Aorta (tissue), 5 donors: ENCODE measurements at regions not wholly inside any gene's neighbourhood (a gene's known extent, or its start where the extent isn't known, plus 50 kb on each side); places are given as distances from the start of the nearest gene placed in this dataset.
"Not testable (repeated sequence)": the region's sequence is repeated elsewhere in the genome, so short reads cannot be mapped to it uniquely, and the experiment has no call there.

Source experiments
- ATAC-seq: fragments of 200-7000 bp; cut with Tn5 transposase; one replicate; pipeline ENCODE4 v1.9.1; 2022; ENCODE audit warnings: moderate library complexity; ENCODE audit not compliant: low FRiP score
- DNase-seq, 2 donors: peaks; one replicate each; pipeline ENCODE4 v3.0.0-alpha.2; 2020
- H3K27ac ChIP-seq, 2 donors: one replicate each; pipeline ENCODE4 v1.5.1; 2013; ENCODE audit warnings: low read length in 2 of 2, mild to moderate bottlenecking in 2 of 2, moderate library complexity in 2 of 2, control low read depth in 1 of 2, inconsistent platforms in 1 of 2, low read depth in 1 of 2
- H3K27me3 ChIP-seq, 2 donors: one replicate each; pipeline ENCODE4 v1.6.1; 2013; ENCODE audit warnings: control low read depth in 1 of 2, low read length in 1 of 2, mild to moderate bottlenecking in 1 of 2, moderate library complexity in 1 of 2; ENCODE audit not compliant: insufficient read depth in 2 of 2, control insufficient read depth in 1 of 2
- H3K36me3 ChIP-seq, 2 donors: one replicate each; pipeline ENCODE4 v1.6.1; 2013; ENCODE audit warnings: control low read depth in 1 of 2, low read length in 1 of 2, mild to moderate bottlenecking in 1 of 2; ENCODE audit not compliant: insufficient read depth in 2 of 2, control insufficient read depth in 1 of 2
- H3K4me1 ChIP-seq, 2 donors: one replicate each; pipeline ENCODE4 v1.6.1; 2013; ENCODE audit warnings: low read length in 2 of 2, control low read depth in 1 of 2, mild to moderate bottlenecking in 1 of 2, moderate library complexity in 1 of 2; ENCODE audit not compliant: insufficient read depth in 2 of 2, control insufficient read depth in 1 of 2
- H3K4me3 ChIP-seq, 2 donors: one replicate each; pipeline ENCODE4 v1.5.1; 2013; ENCODE audit warnings: low read length in 2 of 2, control low read depth in 1 of 2, mild to moderate bottlenecking in 1 of 2
- H3K9me3 ChIP-seq: one replicate; pipeline ENCODE4 v1.6.1; 2013; ENCODE audit warnings: mild to moderate bottlenecking, low read length; ENCODE audit not compliant: control insufficient read depth
- WGBS, 2 donors: extraction: QIAGEN DNeasy Blood & Tissue Kit; methylation state at CpG; one replicate each; pipeline ENCODE4 v1.1.7; 2013; 5-methylcytosine and 5-hydroxymethylcytosine counted together
- intact Hi-C, 2 donors: fragments of 100-400 bp; cut with DNase I; formaldehyde crosslinking; loops; one replicate each; pipeline versions ENCODE4 v1.14.2 to v1.15.0; 2022
- donor health status: healthy with polysubstance abuse.
- donor health status: Bipolar disorder and iron deficiency.
- donor health status: DM: no; HTN: no; CAD: no.
- donor health status: DM: no; HTN: no; CAD: no.
- donor health status: DM: yes; HTN: yes; CAD: no.

DNA sequence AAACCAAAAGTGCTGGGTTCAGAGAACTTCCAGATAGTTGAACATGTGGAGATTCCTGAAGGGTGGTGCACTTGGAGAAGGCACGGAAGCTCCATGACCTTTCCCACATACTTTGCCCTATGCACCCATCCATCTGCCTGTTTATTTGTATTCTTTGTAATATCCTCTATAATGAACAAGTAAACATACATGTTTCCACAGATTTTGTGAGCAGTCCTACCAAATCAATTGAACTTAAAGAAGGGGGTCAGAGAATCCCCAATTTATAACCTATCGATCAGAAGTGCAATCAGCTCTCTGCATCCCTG, 121.4 kb downstream of the ADSS2 start:
- 84 to 89% methylated on average over 2 of the region's 2 CpGs for WGBS, 2 donors
- H3K4me1 ChIP-seq = no peaks in the 10 kb centered on the region

GRCh38 chr1:244332761-244333160, 118.9 kb downstream of the ADSS2 start:
- H3K4me1 ChIP-seq, H3K36me3 ChIP-seq, H3K27me3 ChIP-seq, H3K9me3 ChIP-seq, intact Hi-C loops, DNase-seq, H3K4me3 ChIP-seq, ATAC-seq, H3K27ac ChIP-seq: not testable (repeated sequence)
- 88% methylated on average over 2 of the region's 2 CpGs for WGBS, 2 donors

More for the DNA sequence above, 121.4 kb downstream of the ADSS2 start:
- no peaks in the 10 kb centered on the region for H3K36me3 ChIP-seq
- intact Hi-C loops = no loop called here
- no peaks in the 10 kb centered on the region for H3K9me3 ChIP-seq
- no peak overlapping the region for H3K27ac ChIP-seq
- DNase-seq (no peak), ATAC-seq (no peak)
- H3K27me3 ChIP-seq = no peaks in the 10 kb centered on the region
- H3K4me3 ChIP-seq = no peak overlapping the region

DNA sequence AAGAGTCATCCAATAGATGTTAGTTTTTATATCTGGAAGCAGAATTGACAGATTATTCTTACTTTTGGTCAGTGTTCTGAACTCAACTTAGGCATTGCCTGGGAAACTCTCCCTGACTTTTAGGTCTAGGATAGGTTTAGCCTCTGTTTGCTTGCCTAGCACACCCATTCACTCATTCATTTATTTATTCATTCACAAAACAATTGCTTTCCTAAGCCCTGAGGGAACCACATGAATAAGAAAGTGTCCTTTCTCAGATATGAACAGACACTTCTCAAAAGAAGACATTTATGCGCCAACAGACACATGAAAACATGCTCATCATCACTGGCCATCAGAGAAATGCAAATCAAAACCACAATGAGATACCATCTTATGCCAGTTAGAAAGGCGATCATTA, 117.4 kb downstream of the ADSS2 start:
- ATAC-seq, H3K36me3 ChIP-seq, H3K27ac ChIP-seq, H3K9me3 ChIP-seq, H3K4me1 ChIP-seq, intact Hi-C loops, DNase-seq, H3K4me3 ChIP-seq, H3K27me3 ChIP-seq: not testable (repeated sequence)
- 95 to 97% methylated on average over 2 of the region's 2 CpGs for WGBS, 2 donors

GRCh38 chr1:244334842-244335241, 116.9 kb downstream of the ADSS2 start:
- H3K4me1 ChIP-seq, intact Hi-C loops, ATAC-seq, H3K27ac ChIP-seq, H3K9me3 ChIP-seq, DNase-seq, H3K36me3 ChIP-seq, H3K4me3 ChIP-seq, H3K27me3 ChIP-seq: not testable (repeated sequence)
- 97% methylated on average over 4 of the region's 4 CpGs for WGBS, 2 donors

- Histone ChIP-seq H3K36me3 (no peaks in the 10 kb centered on the region), H3K4me1 (no peaks in the 10 kb centered on the region), H3K27ac (no peak overlapping the region), H3K4me3 (no peak overlapping the region), H3K27me3 (no peaks in the 10 kb centered on the region), H3K9me3 (no peaks in the 10 kb centered on the region)
- DNase-seq (no peak), ATAC-seq (no peak)
- intact Hi-C loops = no loop called here
- WGBS, 2 donors = 87 to 88% methylated on average over 7 of the region's 7 CpGs
Observed at GRCh38 chr1:244335456-244335855, 116.3 kb downstream of the ADSS2 start.

DNA sequence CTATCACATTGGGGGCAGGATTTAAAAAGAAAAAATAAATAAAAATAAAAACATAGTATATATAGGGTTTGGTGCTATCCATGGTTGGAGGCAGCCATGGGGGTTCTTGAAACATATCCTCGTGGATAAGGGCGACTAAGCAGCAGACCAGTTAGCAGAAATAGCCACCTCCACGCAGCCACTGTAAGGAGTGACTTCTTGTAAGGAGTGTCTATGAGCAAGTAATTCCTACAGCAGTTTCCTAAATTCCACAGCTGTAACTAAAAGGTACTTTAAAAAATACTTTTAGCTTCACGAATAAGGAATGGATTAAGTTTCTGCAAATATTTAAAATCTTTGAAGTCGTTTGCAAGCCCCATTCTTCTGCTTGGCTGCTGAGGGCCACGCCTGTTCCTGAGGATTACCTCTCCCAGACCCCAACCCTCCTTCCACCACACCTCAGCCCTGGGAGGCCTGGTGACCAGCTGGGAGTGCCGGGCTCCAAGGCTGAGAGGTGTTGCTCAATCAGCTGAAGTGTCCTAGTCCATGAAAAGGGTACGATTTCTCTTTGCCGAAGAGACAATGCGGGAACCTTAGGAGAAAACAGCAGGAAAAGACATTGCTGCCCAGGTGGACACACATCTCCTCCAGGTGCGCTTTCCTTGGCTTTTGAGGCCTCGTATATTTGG, 115.3 kb downstream of the ADSS2 start:
- Histone ChIP-seq H3K4me3 (no peak overlapping the region), H3K27me3 (no peaks in the 10 kb centered on the region), H3K9me3 (no peaks in the 10 kb centered on the region), H3K36me3 (no peaks in the 10 kb centered on the region), H3K27ac (no peak overlapping the region), H3K4me1 (no peaks in the 10 kb centered on the region)
- no peak for ATAC-seq
- no peak for DNase-seq
- WGBS, 2 donors = 89 to 90% methylated on average over 12 of the region's 12 CpGs
- intact Hi-C loops = no loop called here

DNA sequence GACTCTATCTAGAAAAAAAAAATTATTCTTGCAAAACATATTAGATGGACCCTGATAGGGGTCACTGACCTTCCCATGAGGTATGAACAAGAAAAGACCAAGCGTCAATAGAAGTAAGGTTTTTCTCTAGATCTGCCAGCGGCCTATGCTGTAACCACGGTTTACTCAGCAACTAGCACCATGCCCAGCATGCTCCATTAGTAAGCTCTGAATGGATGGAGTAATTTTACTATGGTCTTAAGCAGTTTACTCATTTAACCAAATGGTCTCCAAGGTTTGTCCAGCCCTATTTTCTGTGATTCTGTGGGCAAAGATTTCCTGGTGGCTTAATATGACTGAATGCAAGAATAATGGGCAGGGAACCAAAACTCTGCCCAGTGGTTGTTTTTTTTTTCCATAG, 113.9 kb downstream of the ADSS2 start:
- intact Hi-C loops = no loop called here
- Histone ChIP-seq H3K9me3 (no peaks in the 10 kb centered on the region), H3K36me3 (no peaks in the 10 kb centered on the region), H3K4me1 (no peaks in the 10 kb centered on the region), H3K27me3 (no peaks in the 10 kb centered on the region), H3K4me3 (no peak overlapping the region), H3K27ac (no peak overlapping the region)
- DNase-seq = no peak
- WGBS, 2 donors = 92 to 95% methylated on average over 3 of the region's 3 CpGs
- ATAC-seq = no peak

DNA sequence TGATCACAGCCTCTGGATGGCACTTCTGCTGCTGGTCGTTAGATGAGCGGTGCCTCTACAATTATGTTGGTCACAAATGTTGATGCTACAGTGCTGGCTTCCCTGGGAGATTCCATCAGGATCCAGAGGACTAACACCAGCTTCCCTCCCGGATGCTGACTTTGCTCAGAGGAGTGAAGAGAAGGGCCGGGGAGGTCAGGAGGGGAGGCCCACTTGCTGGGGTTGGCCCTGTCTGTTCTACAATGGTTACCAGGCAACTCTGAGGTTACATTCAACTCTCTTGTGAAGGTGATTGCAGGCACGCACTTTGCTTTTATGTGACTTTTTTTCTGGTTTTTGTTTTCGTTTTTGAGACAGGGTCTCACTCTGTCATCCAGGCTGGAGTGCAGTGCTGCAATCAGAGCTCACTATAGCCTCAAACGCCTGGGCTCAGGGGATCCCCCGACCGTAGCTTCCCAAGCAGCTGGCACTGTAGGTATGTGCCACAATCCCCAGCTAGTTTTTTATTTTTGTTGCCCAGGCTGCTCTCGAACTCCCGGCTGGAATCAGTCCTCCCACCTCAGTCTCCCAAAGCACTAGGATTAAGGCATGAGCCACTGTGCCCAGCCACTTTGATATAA, 112.5 kb downstream of the ADSS2 start:
- intact Hi-C loops = no loop called here
- no peaks in the 10 kb centered on the region for H3K27me3 ChIP-seq
- no peaks in the 10 kb centered on the region for H3K4me1 ChIP-seq
- H3K36me3 ChIP-seq = no peaks in the 10 kb centered on the region
- no peaks in the 10 kb centered on the region for H3K9me3 ChIP-seq
- no peak overlapping the region for H3K27ac ChIP-seq
- H3K4me3 ChIP-seq = no peak overlapping the region
- ATAC-seq (no peak), DNase-seq (no peak)
- 79 to 83% methylated on average over 11 of the region's 11 CpGs for WGBS, 2 donors

DNA sequence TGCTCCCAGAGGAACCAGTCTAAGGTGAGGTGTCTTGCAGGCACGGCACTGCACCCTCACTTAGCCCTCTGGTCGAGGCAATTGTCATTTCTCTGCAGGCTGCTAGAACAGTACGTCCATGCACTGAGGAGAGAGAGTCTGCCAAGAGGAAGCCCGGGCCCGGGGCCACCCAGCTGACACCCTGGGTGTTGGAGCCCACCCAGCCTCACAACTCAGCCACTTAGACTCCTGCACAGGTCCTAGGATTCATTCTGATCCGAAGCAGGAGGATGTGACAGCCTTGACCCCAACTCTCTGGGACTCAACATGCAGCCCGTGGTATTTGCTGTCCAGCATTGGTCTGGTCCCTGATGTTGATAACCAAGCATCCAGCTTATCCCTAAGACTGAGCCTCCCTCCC, 111.9 kb downstream of the ADSS2 start:
- H3K36me3 ChIP-seq = no peaks in the 10 kb centered on the region
- H3K27me3 ChIP-seq = no peaks in the 10 kb centered on the region
- intact Hi-C loops = no loop called here
- H3K9me3 ChIP-seq = no peaks in the 10 kb centered on the region
- H3K27ac ChIP-seq = no peak overlapping the region
- DNase-seq = no peak
- ATAC-seq = no peak
- H3K4me3 ChIP-seq = no peak overlapping the region
- no peaks in the 10 kb centered on the region for H3K4me1 ChIP-seq
- 79 to 81% methylated on average over 7 of the region's 7 CpGs for WGBS, 2 donors
